HepG2 (cell line): ENCODE measurements at regions not wholly inside any gene's neighbourhood (a gene's known extent, or its start where the extent isn't known, plus 50 kb on each side); places are given as distances from the start of the nearest gene placed in this dataset.

ENCODE experiments used
- FOXA1 ChIP-seq, 2 experiments: fragments of 450-650 bp in 1 of 2; sonication (generic) in 1 of 2; formaldehyde crosslinking in 1 of 2; IDR thresholded peaks; 2 replicates each; pipeline versions ENCODE4 v1.4.0 to v1.6.1; 2016 to 2020; ENCODE audit warnings: missing genetic modification reagents in 1 of 2
- FOXO1 ChIP-seq: sonication (generic); formaldehyde crosslinking; IDR thresholded peaks from 2 replicates; pipeline ENCODE4 v1.4.0; 2020; ENCODE audit warnings: missing genetic modification reagents
- HDAC6 ChIP-seq: fragments of 200-600 bp; sonication (generic); IDR thresholded peaks from 2 replicates; pipeline ENCODE4 v1.7.0; 2017; ENCODE audit warnings: mild to moderate bottlenecking, antibody characterized with exemption, low read length, low read depth
- HMG20A ChIP-seq: IDR thresholded peaks from 2 replicates; pipeline ENCODE4 v1.6.1; 2016; ENCODE audit warnings: borderline replicate concordance
- HNRNPK ChIP-seq: fragments of 200-400 bp; formaldehyde crosslinking; IDR thresholded peaks from 2 replicates; pipeline ENCODE4 v1.6.1; 2018; ENCODE audit warnings: low read length, low read depth, moderate library complexity, mild to moderate bottlenecking; ENCODE audit not compliant: poor library complexity, severe bottlenecking
- MYC ChIP-seq: sonication (generic); formaldehyde crosslinking; IDR thresholded peaks from 2 replicates; pipeline ENCODE4 v1.9.0; 2021; ENCODE audit warnings: missing genetic modification reagents, borderline replicate concordance
- NKX3-1 ChIP-seq: sonication (generic); formaldehyde crosslinking; IDR thresholded peaks from 2 replicates; pipeline ENCODE4 v1.5.0; 2020; ENCODE audit warnings: missing genetic modification reagents
- RBAK ChIP-seq: sonication (generic); formaldehyde crosslinking; IDR thresholded peaks from 2 replicates; pipeline ENCODE4 v1.5.1; 2020; ENCODE audit warnings: mild to moderate bottlenecking, missing genetic modification reagents
- RORA ChIP-seq: sonication (generic); formaldehyde crosslinking; IDR thresholded peaks from 2 replicates; pipeline ENCODE4 v1.5.0; 2020; ENCODE audit warnings: mild to moderate bottlenecking, missing genetic modification reagents, moderate library complexity
- SSRP1 ChIP-seq: IDR thresholded peaks from 2 replicates; pipeline ENCODE4 v1.6.1; 2016; ENCODE audit warnings: control low read depth
- YEATS2 ChIP-seq: sonication (generic); formaldehyde crosslinking; IDR thresholded peaks from 2 replicates; pipeline ENCODE4 v1.4.0; 2020; ENCODE audit warnings: missing genetic modification reagents, borderline replicate concordance
- ZMYM4 ChIP-seq: sonication (generic); formaldehyde crosslinking; IDR thresholded peaks from 2 replicates; pipeline ENCODE4 v1.8.1; 2023; ENCODE audit warnings: mild to moderate bottlenecking, missing genetic modification reagents
- ZNF264 ChIP-seq: sonication (generic); formaldehyde crosslinking; IDR thresholded peaks from 2 replicates; pipeline ENCODE4 v1.4.0; 2020; ENCODE audit warnings: missing genetic modification reagents
- ZNF292 ChIP-seq: sonication (generic); formaldehyde crosslinking; IDR thresholded peaks from 2 replicates; pipeline ENCODE4 v1.8.1; 2022; ENCODE audit warnings: mild to moderate bottlenecking, low read depth, missing genetic modification reagents, borderline replicate concordance
- ZNF337 ChIP-seq: sonication (generic); formaldehyde crosslinking; IDR thresholded peaks from 2 replicates; pipeline ENCODE4 v1.5.1; 2020; ENCODE audit warnings: missing genetic modification reagents, low read depth, mild to moderate bottlenecking, borderline replicate concordance
- ZNF564 ChIP-seq: sonication (generic); formaldehyde crosslinking; IDR thresholded peaks from 2 replicates; pipeline ENCODE4 v1.8.1; 2023; ENCODE audit warnings: mild to moderate bottlenecking, missing genetic modification reagents
- ZNF670 ChIP-seq: sonication (generic); formaldehyde crosslinking; IDR thresholded peaks from 2 replicates; pipeline ENCODE4 v1.8.0; 2022; ENCODE audit warnings: mild to moderate bottlenecking, missing genetic modification reagents, borderline replicate concordance
- TF ChIP-seq, protein P1 (sequence below): sonication (generic); formaldehyde crosslinking; IDR thresholded peaks from 2 replicates; pipeline ENCODE4 v1.4.0; 2020; ENCODE audit warnings: mild to moderate bottlenecking, missing genetic modification reagents, borderline replicate concordance
- TF ChIP-seq, protein P2 (sequence below): sonication (generic); formaldehyde crosslinking; IDR thresholded peaks from 2 replicates; pipeline ENCODE4 v1.4.0; 2020; ENCODE audit warnings: missing genetic modification reagents, borderline replicate concordance
- TF ChIP-seq, protein P3 (sequence below): sonication (generic); formaldehyde crosslinking; conservative IDR thresholded peaks from 2 replicates; pipeline ENCODE4 v1.8.1; 2023; ENCODE audit warnings: missing genetic modification reagents

DNA sequence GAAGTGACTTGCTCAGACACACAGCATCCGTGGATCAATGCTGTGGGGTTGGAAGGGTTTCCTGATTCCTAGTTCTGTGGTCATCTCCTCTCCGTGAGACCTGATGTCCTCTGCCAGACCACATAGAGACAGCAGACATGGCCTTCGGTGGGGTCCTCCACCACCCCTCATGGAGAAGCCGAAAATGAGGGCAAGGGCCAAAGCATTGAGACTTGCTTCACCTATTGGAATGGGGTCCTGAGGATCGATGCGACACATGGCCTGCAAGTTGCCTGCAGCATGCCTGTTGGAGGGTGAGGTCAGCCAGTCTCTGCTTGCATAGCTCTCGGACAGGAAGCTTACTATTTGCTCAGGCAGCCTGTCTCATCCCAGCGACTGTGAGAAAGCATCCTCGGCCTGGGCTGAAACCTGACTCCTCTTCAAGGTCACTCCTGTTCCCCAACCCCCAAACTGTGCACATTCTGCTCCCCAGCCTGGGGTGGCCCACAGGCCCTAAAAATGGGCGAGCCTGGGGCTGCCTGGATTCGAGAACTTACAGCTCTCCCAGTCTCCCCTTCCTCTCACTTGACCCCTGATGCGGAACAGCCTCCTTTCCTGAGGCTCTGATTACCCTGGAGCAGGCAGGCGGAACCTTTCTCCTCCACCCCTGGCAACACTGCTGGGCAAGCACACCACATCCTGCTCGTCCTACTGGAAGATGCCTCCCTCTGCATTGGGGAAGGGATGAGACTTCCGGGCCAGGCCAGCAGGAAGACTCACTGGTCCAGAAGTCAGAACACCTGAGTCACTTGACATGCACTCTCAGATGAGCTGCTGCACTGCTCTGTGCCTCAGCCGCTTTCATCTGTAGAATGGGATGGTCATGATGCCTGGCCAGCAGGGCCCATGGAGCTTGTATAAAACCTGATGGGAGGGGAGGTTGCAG lies 186.9 kb downstream of the RGS3 start (continued):
- TF ChIP-seq, protein P1, sequence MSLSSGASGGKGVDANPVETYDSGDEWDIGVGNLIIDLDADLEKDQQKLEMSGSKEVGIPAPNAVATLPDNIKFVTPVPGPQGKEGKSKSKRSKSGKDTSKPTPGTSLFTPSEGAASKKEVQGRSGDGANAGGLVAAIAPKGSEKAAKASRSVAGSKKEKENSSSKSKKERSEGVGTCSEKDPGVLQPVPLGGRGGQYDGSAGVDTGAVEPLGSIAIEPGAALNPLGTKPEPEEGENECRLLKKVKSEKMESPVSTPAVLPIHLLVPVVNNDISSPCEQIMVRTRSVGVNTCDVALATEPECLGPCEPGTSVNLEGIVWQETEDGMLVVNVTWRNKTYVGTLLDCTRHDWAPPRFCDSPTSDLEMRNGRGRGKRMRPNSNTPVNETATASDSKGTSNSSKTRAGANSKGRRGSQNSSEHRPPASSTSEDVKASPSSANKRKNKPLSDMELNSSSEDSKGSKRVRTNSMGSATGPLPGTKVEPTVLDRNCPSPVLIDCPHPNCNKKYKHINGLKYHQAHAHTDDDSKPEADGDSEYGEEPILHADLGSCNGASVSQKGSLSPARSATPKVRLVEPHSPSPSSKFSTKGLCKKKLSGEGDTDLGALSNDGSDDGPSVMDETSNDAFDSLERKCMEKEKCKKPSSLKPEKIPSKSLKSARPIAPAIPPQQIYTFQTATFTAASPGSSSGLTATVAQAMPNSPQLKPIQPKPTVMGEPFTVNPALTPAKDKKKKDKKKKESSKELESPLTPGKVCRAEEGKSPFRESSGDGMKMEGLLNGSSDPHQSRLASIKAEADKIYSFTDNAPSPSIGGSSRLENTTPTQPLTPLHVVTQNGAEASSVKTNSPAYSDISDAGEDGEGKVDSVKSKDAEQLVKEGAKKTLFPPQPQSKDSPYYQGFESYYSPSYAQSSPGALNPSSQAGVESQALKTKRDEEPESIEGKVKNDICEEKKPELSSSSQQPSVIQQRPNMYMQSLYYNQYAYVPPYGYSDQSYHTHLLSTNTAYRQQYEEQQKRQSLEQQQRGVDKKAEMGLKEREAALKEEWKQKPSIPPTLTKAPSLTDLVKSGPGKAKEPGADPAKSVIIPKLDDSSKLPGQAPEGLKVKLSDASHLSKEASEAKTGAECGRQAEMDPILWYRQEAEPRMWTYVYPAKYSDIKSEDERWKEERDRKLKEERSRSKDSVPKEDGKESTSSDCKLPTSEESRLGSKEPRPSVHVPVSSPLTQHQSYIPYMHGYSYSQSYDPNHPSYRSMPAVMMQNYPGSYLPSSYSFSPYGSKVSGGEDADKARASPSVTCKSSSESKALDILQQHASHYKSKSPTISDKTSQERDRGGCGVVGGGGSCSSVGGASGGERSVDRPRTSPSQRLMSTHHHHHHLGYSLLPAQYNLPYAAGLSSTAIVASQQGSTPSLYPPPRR (CRISPR knock-in tag), result peak; percentile 80; the same call in 1 of the 2 replicates
- TF ChIP-seq MYC (CRISPR knock-in tag) (peak; percentile 97), RBAK (CRISPR knock-in tag) (no peak), NKX3-1 (CRISPR knock-in tag) (peak; percentile 57; the same call in 1 of the 2 replicates), ZNF670 (peak; percentile 85; the same call in 1 of the 2 replicates), ZNF564 (0 out of 2 replicates have a peak, but pooled peaks have one; percentile 73), YEATS2 (CRISPR knock-in tag) (peak; percentile 15; the same call in 1 of the 2 replicates), ZNF264 (CRISPR knock-in tag) (peak; percentile 93), HDAC6 (no peak), SSRP1 (no peak), HNRNPK (no peak), ZNF337 (CRISPR knock-in tag) (peak; percentile 57; the same call in 1 of the 2 replicates), HMG20A (CRISPR knock-in tag) (peak; percentile 68; the same call in 1 of the 2 replicates), FOXA1 (IDR thresholded peaks at IDR 0.05) (no peak), FOXA1 (CRISPR knock-in tag; IDR thresholded peaks at IDR 0.05) (peak; percentile 89), ZNF292 (CRISPR knock-in tag) (peak; percentile 99), ZMYM4 (CRISPR knock-in tag) (peak; percentile 84), FOXO1 (CRISPR knock-in tag) (peak; percentile 58; the same call in 1 of the 2 replicates), RORA (CRISPR knock-in tag) (no peak; the same call in 1 of the 2 replicates)
- TF ChIP-seq, protein P2, sequence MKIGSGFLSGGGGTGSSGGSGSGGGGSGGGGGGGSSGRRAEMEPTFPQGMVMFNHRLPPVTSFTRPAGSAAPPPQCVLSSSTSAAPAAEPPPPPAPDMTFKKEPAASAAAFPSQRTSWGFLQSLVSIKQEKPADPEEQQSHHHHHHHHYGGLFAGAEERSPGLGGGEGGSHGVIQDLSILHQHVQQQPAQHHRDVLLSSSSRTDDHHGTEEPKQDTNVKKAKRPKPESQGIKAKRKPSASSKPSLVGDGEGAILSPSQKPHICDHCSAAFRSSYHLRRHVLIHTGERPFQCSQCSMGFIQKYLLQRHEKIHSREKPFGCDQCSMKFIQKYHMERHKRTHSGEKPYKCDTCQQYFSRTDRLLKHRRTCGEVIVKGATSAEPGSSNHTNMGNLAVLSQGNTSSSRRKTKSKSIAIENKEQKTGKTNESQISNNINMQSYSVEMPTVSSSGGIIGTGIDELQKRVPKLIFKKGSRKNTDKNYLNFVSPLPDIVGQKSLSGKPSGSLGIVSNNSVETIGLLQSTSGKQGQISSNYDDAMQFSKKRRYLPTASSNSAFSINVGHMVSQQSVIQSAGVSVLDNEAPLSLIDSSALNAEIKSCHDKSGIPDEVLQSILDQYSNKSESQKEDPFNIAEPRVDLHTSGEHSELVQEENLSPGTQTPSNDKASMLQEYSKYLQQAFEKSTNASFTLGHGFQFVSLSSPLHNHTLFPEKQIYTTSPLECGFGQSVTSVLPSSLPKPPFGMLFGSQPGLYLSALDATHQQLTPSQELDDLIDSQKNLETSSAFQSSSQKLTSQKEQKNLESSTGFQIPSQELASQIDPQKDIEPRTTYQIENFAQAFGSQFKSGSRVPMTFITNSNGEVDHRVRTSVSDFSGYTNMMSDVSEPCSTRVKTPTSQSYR (CRISPR knock-in tag), result peak; percentile 87
- TF ChIP-seq, protein P3, sequence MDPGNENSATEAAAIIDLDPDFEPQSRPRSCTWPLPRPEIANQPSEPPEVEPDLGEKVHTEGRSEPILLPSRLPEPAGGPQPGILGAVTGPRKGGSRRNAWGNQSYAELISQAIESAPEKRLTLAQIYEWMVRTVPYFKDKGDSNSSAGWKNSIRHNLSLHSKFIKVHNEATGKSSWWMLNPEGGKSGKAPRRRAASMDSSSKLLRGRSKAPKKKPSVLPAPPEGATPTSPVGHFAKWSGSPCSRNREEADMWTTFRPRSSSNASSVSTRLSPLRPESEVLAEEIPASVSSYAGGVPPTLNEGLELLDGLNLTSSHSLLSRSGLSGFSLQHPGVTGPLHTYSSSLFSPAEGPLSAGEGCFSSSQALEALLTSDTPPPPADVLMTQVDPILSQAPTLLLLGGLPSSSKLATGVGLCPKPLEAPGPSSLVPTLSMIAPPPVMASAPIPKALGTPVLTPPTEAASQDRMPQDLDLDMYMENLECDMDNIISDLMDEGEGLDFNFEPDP (CRISPR knock-in tag), result 0 out of 2 replicates have a peak, but pooled peaks have one; percentile 95
